ENCODE measurements at regions not wholly inside any gene's neighbourhood (a gene's known extent, or its start where the extent isn't known, plus 50 kb on each side); places are given as distances from the start of the nearest gene placed in this dataset.

DNA sequence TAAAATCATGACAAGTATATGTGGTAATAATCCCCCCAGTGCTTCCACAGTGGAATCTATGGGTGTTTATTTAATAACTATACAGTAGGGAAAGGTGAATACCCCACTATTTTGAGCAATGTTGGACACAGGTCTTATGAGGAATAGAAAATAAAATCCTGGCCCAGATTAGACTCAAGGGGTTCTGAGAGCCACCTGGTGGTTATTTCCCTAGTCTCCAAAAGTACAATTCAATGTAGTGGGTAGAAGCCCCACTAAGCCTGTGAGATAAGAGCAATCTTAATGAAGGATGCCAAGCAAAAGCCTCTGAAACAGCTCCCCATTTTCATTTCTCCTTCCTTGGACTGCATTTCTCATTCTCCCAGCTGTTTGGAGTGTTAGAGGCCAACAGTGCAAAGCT lies 328.2 kb upstream of the NR3C2 start:
- H3K27ac ChIP-seq (ENCODE audit: low read depth, low read length) = no peak overlapping the region
- DNase-seq (ENCODE audit: insufficient read length, low spot score, missing footprints) = no peak
- TF ChIP-seq, protein P1, sequence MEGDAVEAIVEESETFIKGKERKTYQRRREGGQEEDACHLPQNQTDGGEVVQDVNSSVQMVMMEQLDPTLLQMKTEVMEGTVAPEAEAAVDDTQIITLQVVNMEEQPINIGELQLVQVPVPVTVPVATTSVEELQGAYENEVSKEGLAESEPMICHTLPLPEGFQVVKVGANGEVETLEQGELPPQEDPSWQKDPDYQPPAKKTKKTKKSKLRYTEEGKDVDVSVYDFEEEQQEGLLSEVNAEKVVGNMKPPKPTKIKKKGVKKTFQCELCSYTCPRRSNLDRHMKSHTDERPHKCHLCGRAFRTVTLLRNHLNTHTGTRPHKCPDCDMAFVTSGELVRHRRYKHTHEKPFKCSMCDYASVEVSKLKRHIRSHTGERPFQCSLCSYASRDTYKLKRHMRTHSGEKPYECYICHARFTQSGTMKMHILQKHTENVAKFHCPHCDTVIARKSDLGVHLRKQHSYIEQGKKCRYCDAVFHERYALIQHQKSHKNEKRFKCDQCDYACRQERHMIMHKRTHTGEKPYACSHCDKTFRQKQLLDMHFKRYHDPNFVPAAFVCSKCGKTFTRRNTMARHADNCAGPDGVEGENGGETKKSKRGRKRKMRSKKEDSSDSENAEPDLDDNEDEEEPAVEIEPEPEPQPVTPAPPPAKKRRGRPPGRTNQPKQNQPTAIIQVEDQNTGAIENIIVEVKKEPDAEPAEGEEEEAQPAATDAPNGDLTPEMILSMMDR (IDR thresholded peaks at IDR 0.05; ENCODE audit: extremely low read depth, low read depth, low read length) = no peak

DNA sequence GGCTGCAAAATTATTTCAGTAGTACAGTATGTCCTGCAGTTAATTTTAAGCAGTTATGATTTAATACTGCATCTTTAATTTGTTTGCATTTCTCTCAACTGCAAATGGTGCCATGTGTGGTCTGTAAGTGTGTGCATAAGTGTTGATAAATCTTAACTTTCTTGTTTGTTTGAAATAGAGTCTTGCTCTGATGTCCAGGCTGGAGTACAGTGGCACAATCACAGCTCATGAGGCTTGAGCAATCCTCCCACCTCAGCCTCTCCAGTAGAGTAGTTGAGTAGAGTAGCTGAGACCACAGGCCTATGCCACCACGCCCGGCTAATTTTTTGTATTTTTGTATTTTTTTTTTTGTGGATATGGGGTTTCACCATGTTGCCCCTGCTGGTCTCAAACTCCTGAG lies 322.5 kb upstream of the NR3C2 start:
- TF ChIP-seq, protein P1 (IDR thresholded peaks at IDR 0.05; ENCODE audit: extremely low read depth, low read depth, low read length) = no peak
- Histone ChIP-seq H3K79me2 (ENCODE audit: insufficient read depth, low read length) (no peaks in the 10 kb centered on the region), H3K4me3 (ENCODE audit: insufficient read depth, low read length) (no peak overlapping the region), H4K20me1 (ENCODE audit: insufficient read depth, low read length) (no peaks in the 10 kb centered on the region), H3K27me3 (ENCODE audit: insufficient read depth, low read length) (no peaks in the 10 kb centered on the region), H3K9me3 (ENCODE audit: low read depth, low read length) (no peaks in the 10 kb centered on the region), H2AFZ (ENCODE audit: low read length) (no peak overlapping the region), H3K4me2 (ENCODE audit: insufficient read depth, low read length) (no peak overlapping the region), H3K27ac (ENCODE audit: low read depth, low read length) (no peak overlapping the region), H3K36me3 (ENCODE audit: insufficient read depth, low read length) (no peaks in the 10 kb centered on the region), H3K4me1 (ENCODE audit: insufficient read depth, low read length) (no peaks in the 10 kb centered on the region)
- no peak for DNase-seq (ENCODE audit: insufficient read length, low spot score, missing footprints)

More for the DNA sequence above, 328.2 kb upstream of the NR3C2 start:
- Histone ChIP-seq H3K4me1 (ENCODE audit: insufficient read depth, low read length) (no peaks in the 10 kb centered on the region), H3K4me3 (ENCODE audit: insufficient read depth, low read length) (no peak overlapping the region), H3K9me3 (ENCODE audit: low read depth, low read length) (no peaks in the 10 kb centered on the region), H3K36me3 (ENCODE audit: insufficient read depth, low read length) (no peaks in the 10 kb centered on the region), H3K4me2 (ENCODE audit: insufficient read depth, low read length) (no peak overlapping the region), H2AFZ (ENCODE audit: low read length) (no peak overlapping the region), H3K79me2 (ENCODE audit: insufficient read depth, low read length) (no peaks in the 10 kb centered on the region), H3K27me3 (ENCODE audit: insufficient read depth, low read length) (no peaks in the 10 kb centered on the region), H4K20me1 (ENCODE audit: insufficient read depth, low read length) (no peaks in the 10 kb centered on the region)

DNA sequence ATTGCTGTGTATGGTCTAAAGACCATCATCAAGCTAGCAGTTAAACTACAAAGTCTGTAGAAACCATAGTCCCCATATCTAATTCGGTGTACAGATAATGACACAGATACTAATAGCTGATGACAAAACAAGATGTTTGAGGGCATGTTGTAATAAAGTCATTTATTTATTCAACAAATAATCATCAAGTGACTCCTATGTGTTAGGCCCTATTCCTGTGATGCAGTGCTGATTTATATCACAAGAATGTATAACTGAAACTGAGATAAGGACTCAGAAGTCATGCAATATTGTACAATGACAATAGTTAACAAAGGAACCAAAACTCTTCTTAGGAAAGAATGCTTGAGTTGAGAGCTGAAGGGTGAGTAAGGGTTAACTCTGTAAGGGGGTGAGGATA lies 315.0 kb upstream of the NR3C2 start:
- Histone ChIP-seq H3K79me2 (ENCODE audit: insufficient read depth, low read length) (no peaks in the 10 kb centered on the region), H4K20me1 (ENCODE audit: insufficient read depth, low read length) (no peaks in the 10 kb centered on the region), H3K9me3 (ENCODE audit: low read depth, low read length) (no peaks in the 10 kb centered on the region), H2AFZ (ENCODE audit: low read length) (no peak overlapping the region), H3K4me1 (ENCODE audit: insufficient read depth, low read length) (no peaks in the 10 kb centered on the region), H3K27me3 (ENCODE audit: insufficient read depth, low read length) (no peaks in the 10 kb centered on the region), H3K27ac (ENCODE audit: low read depth, low read length) (no peak overlapping the region), H3K4me3 (ENCODE audit: insufficient read depth, low read length) (no peak overlapping the region), H3K36me3 (ENCODE audit: insufficient read depth, low read length) (no peaks in the 10 kb centered on the region), H3K4me2 (ENCODE audit: insufficient read depth, low read length) (no peak overlapping the region)
- DNase-seq (ENCODE audit: insufficient read length, low spot score, missing footprints) = no peak
- TF ChIP-seq, protein P1 (IDR thresholded peaks at IDR 0.05; ENCODE audit: extremely low read depth, low read depth, low read length) = no peak

DNA sequence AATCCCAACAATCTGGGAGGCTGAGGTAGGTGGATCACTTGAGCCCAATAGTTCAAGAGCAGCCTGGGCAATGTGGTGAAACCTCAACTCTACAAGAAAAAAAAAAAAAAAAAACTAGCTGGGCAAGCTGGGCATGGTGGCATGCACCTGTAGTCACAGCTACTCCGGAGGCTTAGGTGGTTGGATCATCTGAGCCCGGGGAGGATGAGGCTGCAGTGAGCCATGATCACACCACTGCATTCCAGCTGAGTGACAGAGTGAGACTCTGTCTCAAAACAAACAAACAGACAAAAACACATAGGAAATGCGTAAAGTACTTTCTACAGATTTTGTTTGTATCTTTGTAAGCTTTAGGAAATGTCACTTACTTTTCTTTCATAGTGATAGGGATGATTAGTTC lies 307.2 kb upstream of the NR3C2 start:
- no peaks in the 10 kb centered on the region for H3K4me1 ChIP-seq (ENCODE audit: insufficient read depth, low read length)
- DNase-seq (ENCODE audit: insufficient read length, low spot score, missing footprints) = no peak

More for the DNA sequence above, 307.2 kb upstream of the NR3C2 start:
- no peaks in the 10 kb centered on the region for H3K27me3 ChIP-seq (ENCODE audit: insufficient read depth, low read length)
- no peak overlapping the region for H3K4me2 ChIP-seq (ENCODE audit: insufficient read depth, low read length)
- no peak overlapping the region for H3K4me3 ChIP-seq (ENCODE audit: insufficient read depth, low read length)
- no peaks in the 10 kb centered on the region for H3K9me3 ChIP-seq (ENCODE audit: low read depth, low read length)
- TF ChIP-seq, protein P1 (IDR thresholded peaks at IDR 0.05; ENCODE audit: extremely low read depth, low read depth, low read length) = no peak
- no peaks in the 10 kb centered on the region for H3K79me2 ChIP-seq (ENCODE audit: insufficient read depth, low read length)
- no peaks in the 10 kb centered on the region for H4K20me1 ChIP-seq (ENCODE audit: insufficient read depth, low read length)
- no peak overlapping the region for H2AFZ ChIP-seq (ENCODE audit: low read length)
- no peak overlapping the region for H3K27ac ChIP-seq (ENCODE audit: low read depth, low read length)
- H3K36me3 ChIP-seq (ENCODE audit: insufficient read depth, low read length) = no peaks in the 10 kb centered on the region
